CD4-positive, alpha-beta T cell treated with Interleukin-4 for 4 hours (primary cell): ENCODE measurements at regions not wholly inside any gene's neighbourhood (a gene's known extent, or its start where the extent isn't known, plus 50 kb on each side); places are given as distances from the start of the nearest gene placed in this dataset.

Experiments
- DNase-seq: peaks from one replicate; pipeline ENCODE4 v3.0.0-alpha.2; 2020

DNA sequence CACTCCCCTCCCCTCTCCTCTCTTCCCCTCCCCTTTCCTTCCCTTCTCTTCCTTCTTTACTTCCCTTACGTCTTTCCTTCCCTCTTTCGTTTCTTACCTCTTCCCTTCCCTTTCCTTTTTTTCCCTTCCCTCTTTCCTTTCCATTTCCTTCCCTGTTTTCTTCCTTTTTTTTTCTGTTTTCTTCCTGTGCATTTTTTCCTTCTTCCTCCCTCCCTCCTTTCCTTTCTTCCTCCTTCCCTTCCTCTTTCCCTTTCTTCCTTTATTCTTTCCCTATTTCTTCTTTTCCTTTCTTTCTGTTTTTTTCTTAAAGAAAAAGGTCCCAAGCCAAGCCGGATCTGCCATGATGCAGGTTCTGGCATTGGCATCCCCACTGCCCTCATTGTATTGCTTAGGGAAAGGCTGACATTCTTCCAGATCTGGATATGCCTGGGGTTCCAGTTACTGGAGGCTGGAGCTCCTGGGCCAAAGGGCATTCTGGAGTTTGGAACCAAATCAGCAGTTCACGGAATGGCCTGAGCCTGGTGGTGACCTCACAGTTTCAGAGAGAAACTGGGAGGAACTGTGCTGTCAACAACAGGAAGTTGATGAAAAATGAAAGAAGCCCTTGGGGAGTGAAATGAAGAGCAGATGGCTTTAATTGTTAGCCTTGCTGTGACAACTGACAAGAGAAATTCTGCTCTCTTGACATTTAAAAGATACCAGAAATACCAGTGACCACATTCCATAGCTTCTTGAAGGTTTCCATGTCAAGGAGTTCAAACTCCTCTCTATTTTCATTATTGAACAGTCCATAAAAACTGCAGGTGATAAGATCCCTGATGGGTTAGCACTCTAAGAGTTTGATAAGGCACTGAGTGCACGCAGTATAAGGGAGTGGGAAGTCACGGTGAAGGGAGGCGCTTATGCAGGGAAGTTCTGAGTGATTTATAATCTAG is 622.1 kb downstream of the SPRY1 start:
- peak; percentile 5 for DNase-seq

- DNase-seq = no peak
These were observed 623.4 kb downstream of the SPRY1 start for GRCh38 chr4:124019749-124020549.

GRCh38 chr4:124025000-124025399 is 628.4 kb downstream of the SPRY1 start:
- no peak for DNase-seq

DNA sequence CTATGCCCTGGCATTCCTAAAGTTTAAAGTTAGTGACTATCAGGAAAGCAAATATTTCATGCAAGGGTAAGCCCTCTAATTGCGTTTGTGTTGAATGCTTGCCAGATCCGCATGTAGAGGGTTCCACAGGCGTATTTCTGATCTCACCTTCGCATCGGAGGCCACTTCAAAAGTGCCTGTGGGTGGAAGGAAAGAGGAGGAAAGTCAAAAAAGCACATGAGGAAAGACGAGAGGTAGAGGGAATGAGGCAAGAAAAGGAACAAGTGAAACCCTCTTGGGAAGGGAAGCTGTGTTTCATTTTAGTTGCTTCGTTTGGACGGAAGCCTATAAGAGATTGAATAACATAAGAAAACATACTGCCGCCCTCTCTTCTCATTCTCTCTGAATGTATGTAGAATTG is 628.8 kb downstream of the SPRY1 start:
- DNase-seq = no peak

- DNase-seq = no peak
These were observed 631.6 kb downstream of the SPRY1 start for GRCh38 chr4:124028182-124028581.

DNA sequence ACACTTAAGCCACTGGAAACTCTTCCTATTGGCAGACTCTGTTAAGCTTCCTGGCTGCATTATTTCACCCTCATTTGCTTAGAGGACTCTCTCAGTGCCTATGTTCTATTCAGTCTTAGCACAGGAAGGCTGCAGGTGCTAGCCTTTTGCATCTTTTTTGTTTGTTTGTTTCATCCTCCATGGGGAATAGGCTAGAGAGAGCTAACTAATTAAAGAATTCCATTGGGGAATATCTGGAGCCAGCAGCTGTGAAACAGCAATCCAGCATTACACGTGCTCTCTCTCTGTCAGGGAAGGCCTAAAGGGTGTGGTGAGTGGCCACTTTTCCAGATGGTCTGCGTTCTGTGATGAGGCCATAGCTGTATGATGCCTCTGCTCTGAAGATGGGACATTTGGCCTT is 633.6 kb downstream of the SPRY1 start:
- no peak for DNase-seq

DNA sequence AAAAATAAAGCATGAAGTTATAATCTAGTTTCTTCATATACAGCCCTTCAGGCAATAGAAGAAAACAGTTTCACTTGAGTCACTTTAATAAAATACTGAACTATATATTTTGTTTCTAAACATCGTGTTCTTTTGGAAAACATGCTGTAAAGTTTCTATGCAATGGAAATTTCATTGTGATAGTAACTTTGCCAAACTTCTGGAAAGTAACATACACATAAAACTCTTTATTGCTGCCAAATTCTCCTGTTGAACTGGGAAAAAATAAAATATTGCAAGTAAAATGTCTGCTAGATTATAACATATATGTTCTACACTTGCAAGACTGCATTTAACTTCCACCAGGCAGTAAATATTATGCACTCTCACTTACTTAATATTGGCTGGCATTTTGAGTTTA is 635.4 kb downstream of the SPRY1 start:
- DNase-seq = no peak

GRCh38 chr4:124035364-124036041 is 638.9 kb downstream of the SPRY1 start:
- no peak for DNase-seq

GRCh38 chr4:124037236-124037635 is 640.6 kb downstream of the SPRY1 start:
- no peak for DNase-seq

- no peak for DNase-seq
These were observed 647.7 kb downstream of the SPRY1 start for GRCh38 chr4:124044330-124044729.

DNA sequence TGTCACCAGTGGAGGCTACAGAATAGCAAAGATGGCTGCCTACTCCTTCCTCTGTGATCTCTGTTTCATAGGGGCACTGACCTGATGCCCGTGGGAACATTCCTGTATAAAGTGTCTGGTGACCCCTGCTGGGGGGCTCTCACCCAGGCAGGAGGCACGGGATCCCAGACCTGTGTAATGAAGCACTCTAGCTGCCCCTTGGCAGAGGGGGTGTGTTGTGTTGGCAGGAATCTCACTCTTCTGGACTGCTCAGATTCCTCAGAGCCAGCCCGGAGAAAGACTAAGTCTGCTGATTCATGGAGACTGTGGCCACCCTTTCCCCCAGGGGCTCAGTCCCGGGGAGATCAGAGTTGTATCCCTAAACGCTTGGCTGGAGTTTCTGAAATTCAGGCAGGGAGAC is 648.3 kb downstream of the SPRY1 start:
- DNase-seq = no peak

GRCh38 chr4:124046190-124046589 is 649.6 kb downstream of the SPRY1 start:
- DNase-seq = no peak

- DNase-seq = no peak
These were observed 657.4 kb downstream of the SPRY1 start for GRCh38 chr4:124053872-124054538.

GRCh38 chr4:124055336-124055735 is 657.2 kb downstream of the ANKRD50 start:
- DNase-seq = no peak

- no peak for DNase-seq
These were observed 656.6 kb downstream of the ANKRD50 start for GRCh38 chr4:124055896-124056295.

DNA sequence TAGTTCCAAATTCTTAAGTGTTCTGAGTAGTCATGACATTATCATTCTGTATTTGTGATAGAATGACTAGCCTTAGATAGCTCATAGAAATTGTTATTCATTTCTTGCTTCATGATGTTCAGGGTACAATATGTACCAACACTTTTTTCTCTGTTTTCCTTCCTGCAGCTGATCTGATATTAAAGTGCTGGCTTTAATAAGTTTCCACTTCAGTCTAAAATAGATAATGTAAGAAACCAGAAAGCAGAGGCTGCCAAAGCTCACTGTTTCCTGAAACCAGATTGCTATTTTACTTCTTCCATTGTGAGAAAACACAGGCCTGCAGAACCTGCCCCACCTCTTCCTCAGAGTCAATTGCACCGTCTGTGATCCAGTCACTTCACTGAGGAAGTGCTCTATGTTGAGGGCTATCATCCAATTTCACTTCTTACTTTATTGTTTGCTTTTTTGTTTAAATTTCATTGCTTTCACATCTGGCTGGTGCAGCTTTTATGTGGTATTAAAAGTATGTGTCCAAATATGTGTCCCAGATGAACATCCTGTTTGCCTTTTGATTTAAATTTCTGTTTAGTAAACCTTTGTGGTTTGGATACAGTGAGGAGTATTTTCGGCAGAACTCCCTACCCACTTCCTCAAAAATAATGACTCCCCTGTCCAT is 652.1 kb downstream of the ANKRD50 start:
- DNase-seq = no peak

DNA sequence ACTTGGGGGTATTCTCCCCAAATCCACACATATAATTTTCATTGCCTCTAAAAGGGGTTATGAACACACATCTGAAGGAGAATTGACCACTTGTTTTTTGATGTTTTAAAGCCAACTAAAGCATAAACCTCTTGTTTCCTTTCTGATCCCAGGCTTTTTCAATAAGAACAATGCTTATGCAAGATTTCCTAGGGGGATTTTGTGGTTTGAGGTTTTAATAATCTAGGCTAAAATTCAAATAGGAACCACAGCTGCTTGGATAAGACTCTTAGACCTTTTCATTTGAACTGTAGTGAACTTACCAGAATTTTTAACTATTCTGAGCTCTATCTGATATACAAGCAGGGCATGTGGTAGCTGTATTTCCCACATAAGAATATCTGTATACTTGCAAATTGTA is 651.1 kb downstream of the ANKRD50 start:
- no peak for DNase-seq

- no peak for DNase-seq
These were observed 647.1 kb downstream of the ANKRD50 start for GRCh38 chr4:124065422-124065821.

GRCh38 chr4:124065936-124066335 is 646.6 kb downstream of the ANKRD50 start:
- DNase-seq = no peak

DNA sequence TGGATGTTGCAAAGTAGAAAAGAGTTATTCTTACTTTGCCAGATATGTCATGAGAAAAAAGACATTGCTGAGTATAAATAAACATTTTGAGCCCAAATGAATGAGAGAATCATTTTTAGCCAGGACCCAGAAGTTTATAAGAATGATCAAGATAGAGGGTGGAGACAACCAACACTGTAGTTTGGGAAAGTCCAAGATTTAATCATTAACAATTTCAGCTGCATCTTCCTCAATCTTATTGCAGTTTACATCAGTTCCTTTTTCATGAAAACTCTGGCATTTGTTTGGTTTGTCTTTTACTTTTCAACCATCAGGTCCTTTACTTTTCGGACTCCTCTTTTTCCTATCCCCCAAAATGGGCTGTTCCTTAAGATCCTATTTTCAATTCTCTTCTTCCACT is 645.9 kb downstream of the ANKRD50 start:
- no peak for DNase-seq

GRCh38 chr4:124067046-124067445 is 645.5 kb downstream of the ANKRD50 start:
- DNase-seq = no peak
